GM20431 (cell line): ENCODE measurements at regions not wholly inside any gene's neighbourhood (a gene's known extent, or its start where the extent isn't known, plus 50 kb on each side); places are given as distances from the start of the nearest gene placed in this dataset.
"Not testable (repeated sequence)": the region's sequence is repeated elsewhere in the genome, so short reads cannot be mapped to it uniquely, and the experiment has no call there.

Source experiments
- in situ Hi-C: fragments of 300-500 bp; cut with MseI, MboI; formaldehyde crosslinking; loops from one replicate; pipeline ENCODE4 v1.15.0; 2020; ENCODE audit warnings: low sequenced_read_pairs; ENCODE audit not compliant: unreplicated experiment

DNA sequence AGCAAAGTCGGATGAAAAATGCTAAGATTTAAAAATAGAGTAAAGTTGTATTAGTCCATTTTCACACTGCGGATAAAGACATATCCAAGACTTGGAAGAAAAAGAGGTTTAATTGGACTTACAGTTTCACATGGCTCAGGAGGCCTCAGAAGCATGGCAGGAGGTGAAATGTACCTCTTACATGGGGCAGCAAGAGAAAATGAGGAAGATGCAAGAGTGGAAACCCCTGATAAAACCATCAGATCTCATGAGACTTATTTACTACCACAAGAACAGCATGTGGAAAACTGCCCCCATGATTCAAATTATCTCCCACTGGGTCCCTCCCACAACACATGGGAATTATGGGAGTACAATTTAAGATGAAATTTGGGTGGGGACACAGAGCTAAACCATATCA is 391.7 kb downstream of the PTPRC start:
- in situ Hi-C loops, result not testable (repeated sequence)

DNA sequence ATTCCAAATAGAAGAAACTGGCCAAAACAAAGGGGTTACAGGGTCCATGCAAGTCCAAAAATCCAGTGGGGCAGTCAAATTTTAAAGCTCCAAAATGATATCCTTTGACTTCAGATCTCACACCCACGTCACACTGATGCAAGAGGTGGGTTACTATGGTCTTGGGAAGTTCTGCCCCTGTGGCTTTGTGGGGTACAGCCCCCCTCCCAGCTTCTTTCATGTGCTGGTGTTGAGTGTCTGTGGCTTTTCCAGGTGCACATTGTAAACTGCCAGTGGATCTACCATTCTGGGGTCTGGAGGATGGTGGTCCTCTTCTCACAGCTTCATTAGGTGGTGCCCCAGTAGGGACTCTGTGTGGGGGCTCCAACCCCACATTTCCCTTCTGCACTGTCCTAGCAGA is 392.3 kb downstream of the PTPRC start:
- in situ Hi-C loops, result not testable (repeated sequence)

DNA sequence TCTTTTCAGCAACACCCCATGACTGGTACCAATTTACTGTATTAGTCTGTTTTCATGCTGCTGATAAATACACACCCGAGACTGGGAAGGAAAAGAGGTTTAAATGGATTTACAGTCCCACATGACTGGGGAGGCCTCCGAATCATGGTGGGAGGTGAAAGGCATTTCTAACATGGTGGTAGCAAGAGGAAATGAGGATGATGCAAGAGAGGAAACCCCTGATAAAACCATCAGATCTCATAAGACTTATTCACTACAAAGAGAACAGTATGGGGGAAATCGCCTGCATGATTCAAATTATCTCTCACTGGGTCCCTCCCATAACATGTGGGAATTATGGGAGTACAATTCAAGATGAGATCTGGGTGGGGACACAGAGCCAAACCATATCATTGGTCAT is 393.6 kb downstream of the PTPRC start:
- in situ Hi-C loops, result not testable (repeated sequence)

DNA sequence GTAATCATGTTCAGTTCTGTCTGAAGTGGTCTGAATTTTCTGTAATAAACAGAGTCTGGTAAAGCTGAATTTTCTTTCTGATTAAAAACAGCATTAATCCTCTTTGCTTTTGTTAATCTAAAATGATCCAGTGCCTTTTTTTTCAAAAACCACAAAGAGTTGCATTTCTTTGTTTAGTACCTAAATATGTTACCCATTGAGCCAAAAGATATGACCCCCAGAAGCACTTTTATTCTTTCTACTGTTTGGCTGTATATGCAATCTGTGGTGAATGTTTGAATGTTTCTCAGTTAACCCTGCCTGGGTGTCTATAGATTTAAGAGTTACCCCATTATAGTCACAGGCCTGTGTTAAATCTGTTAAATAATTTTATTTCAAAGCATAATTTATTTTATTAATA is 394.8 kb downstream of the PTPRC start:
- in situ Hi-C loops, result no loop called here

DNA sequence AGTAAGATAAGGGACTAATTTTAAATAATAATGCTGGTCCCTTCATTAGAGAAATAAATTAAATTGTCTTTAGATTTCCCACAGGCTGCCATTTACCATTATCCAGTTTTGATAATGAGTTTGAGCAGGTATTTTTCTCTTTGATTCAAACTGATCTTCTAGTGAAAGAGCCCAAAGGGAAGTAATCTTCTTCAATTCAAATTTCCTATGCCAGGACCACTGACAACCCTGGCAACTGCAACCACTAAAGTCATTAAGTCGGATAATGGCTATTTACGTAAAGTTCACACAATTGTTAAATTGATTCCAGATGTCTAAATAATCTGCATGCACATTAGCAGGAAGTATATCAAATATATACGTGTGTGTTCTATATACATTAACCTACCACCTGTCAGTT is 399.3 kb downstream of the PTPRC start:
- in situ Hi-C loops, result no loop called here

DNA sequence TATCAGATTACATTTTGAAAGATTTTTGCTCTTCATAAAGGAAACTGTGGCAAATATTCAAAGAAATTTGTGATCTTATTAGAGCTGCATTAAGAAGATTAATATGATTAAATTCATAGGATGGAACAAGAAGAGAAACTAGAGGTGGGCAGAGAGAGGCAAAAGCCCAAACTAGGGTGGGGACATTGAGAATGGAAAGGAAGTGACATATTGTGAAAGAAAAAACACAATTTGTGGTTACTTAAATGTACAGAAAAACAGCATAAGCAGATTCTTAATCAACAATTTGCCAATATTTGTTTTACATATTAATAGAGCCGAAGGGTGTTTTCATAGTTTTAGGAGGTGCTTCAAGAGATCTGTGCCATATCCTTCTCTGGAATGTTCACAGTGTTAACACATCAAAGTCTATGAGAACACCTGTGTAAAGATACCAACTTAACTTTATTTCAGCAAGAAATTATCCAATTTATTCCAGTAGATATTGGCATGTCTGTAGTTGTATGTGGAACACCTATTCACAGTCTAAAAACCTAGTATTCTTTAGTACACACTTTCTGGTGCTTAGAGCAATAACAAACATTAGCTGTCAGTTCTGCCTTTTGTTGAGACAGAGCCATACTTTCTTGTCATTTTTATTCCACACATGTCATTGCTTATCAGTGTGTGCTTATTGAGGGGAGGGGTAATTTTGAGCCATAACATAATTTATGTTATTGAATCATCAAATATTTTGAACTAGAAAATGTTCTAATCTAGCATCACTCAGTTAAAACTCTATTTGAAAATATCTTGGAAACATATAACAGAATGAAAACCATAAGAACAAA is 401.5 kb downstream of the PTPRC start:
- in situ Hi-C loops, result no loop called here

DNA sequence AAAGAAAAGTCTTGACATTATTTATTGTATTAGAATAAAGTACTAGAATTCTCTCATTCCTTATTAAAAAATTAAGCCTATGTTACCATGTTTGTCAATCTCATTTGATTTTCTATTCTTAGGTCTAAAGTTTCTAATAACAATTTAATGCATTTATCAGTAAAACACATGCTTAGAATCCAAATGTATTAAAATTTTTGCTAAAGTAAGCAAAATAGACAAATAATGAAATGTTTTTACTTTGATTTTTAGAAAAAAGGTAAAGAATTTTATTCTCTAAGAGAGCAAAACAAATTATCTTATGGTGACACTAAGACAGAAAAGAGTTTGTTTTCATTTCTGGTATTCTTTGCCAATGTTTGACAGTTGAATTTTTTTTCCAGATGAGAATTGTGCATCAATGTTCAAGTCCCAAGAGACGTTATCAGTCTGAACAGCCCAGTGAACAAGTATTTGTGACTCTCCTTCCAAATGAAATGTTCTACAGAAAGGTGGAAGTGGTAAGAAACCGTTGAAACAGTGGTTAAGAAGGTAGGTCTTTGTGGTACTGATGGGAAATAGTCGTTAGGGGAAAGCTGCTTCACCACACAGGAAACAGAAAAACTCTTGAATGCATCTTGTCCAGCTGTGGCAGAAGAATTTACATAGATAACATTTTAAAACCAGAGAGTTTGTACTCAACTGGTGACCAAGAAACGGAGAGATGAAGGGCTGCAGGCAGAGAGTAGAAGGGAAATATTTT is 402.5 kb downstream of the PTPRC start:
- in situ Hi-C loops, result no loop called here

DNA sequence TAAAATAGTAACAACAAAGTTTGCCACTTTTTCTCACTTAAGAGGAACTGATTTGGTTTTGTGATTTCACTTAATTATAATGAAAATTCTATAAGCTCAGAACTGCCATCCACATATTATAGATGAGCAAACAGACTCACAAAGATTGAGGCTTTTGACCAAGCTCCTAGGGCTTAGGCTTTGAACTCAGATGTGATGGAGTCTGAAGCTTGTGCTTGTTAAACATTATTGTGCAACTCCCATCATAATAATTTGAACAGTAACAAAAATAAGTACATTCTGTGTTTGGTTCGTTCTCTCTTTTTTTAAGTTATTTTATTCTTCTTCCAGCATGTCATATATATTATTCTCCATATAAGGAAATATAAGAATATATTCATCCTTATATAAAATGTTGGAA is 403.4 kb downstream of the PTPRC start:
- in situ Hi-C loops, result no loop called here

DNA sequence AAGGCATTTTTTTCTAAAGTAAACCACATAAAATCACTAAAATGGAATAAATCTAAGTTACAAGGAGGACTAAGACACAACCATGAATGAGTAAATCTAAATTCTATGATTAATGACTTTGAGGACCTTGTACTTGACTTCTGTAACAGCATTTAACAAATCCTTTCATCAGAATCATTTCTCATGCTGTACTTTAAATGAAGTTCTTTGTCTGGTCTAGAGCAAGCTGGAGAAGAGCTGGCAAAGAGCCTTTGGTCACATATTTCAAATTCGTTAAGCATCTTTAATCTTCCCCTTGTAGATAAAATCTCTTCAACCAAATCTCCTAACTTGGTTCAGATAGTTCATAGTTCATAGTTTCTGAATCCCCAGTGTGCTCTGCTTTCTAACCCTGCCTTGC is 405.4 kb downstream of the PTPRC start:
- in situ Hi-C loops, result no loop called here

DNA sequence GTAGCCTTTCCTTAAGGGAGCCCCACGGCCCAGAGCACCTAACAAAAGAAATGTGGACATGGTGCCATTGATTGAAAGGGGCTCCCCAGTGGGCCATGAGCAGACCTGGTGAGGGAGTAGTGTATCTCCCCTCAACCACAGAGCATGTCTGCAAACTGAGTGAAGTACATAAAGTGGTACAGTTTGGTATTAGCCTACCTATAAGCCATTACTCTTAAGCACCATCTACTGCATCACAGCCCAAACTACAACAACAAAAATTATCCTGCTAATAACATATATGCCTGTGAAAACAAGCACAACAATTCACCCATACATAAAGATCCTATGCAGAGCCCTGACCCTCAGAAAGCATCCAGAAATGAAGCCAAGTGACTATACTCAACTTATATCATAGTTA is 407.8 kb downstream of the PTPRC start:
- in situ Hi-C loops, result no loop called here

DNA sequence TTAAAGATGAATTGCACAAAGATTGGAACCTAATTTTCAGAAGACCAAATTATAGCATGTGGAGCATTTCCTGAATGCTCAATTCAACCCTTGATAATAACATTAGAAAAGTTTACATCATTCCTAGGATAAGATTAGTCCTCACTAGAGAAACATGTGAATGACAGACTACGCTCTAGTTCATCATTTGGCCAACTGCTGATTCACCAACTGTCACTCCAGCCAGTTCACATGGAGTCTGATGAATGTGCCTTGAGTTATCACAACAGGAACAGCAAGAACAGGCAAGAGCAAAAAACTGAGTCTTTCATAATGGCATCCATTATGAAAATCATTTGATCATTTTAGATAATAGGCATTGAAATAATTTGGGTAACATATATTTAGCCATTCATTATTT is 415.9 kb downstream of the PTPRC start:
- in situ Hi-C loops, result no loop called here

DNA sequence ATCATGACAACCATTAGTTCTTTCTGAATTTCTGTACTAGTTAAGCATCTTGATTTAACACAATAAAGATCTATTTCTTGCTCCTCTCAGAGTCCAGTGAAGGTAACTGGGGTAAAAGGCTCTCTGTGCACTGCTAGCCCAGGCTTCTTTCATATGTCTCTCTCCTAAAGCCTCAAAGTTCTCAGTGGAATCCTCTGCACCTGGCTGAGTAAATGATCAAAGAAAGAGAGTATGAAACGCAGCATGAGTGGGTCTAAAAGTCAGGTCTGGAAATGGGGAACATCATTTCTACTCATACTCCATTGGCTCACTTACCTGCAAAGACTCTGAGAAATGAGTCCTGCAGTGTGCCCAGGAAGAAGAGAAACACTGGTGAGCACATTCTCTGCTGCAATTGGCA is 418.5 kb downstream of the PTPRC start:
- in situ Hi-C loops, result no loop called here

DNA sequence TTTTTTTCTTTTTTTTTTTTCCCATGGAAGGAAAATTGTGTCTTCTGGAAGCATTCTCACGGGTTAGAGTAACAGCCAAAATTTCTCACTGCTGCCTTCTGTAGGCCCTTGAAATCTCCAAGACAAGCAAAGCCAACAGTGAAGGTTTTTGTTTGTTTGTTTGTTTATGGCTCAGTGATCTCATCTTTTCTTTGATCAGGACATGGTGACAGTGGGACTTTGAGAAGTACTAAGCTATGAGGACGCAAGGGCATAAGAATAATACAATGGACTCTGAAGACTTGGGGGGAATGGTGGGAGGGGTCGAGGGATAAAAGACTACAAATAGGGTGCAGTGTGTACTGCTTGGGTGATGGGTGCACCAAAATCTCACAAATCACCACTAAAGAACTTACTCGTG is 419.4 kb downstream of the PTPRC start:
- in situ Hi-C loops, result no loop called here

DNA sequence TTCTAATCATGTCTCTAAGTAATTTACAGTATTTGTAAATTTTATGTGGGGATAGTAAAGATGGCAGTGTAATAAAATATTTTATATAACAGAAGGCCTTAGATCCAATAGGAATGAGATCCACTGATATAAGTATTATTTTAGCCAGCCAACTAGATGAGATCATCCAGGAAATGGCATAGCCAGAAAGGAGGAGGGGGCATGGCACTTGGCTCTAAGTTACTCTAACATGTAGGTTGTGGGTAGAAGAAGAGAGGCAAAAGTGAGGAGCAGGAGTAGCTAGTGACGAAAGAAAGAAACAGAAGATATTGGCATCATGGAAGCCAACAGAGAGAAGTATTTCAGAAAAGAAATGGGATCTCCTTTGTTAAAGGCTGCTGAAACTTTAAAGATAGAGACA is 426.1 kb downstream of the PTPRC start:
- in situ Hi-C loops, result no loop called here

DNA sequence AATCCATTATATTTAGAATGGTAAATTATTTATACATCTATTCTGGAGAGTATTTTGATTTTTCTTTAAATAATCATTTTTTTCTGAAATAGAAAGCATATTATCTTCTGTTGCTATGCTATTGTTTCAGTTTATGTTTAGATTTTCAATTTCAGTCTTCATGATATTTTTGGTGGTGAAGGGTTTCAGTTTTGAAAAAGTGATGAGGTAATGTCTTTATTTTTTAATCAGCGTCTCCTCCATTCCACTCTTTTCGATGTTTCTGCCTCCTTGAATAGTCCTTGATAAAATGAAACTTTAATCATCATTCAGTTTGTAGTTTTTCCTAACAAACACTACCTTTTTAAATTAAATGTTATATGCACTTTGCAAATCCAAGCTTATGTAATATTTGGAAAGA is 428.6 kb downstream of the PTPRC start:
- in situ Hi-C loops, result no loop called here

DNA sequence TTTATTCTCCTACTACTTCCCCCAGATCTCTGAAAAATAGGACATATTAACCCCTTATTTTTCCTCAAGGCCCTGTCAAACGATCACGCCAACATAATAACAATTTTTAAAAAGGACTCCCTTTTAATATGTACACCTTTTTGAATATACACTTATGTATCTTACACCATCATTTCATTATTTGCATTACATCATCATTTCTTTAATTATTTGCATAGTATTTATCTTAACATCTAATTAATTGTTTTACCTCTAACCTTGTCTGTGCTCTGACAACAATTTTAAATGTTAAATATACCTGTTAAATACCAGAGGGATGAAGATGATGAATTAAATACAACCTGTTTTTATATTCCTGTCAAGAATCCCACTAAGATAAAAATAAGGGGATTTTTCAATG is 432.2 kb downstream of the PTPRC start:
- in situ Hi-C loops, result no loop called here

DNA sequence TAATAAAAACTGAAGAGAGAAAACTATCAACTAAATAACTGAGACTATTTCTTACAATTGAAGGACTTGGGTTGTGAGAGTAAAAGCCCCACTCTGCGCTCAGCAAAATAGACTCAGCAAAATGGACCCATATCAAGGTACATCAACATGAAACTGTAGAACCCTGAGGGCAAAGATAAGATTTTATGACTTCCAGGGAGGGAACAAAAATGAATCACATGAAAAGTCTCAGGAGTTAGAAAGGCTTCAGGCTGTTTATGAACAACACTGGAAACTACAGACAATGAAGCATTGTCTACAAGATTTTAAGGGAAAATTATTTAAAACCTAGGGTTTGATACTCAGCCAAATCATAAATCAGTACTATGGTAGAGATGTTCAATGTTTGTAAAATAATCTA is 434.3 kb downstream of the PTPRC start:
- in situ Hi-C loops, result no loop called here

DNA sequence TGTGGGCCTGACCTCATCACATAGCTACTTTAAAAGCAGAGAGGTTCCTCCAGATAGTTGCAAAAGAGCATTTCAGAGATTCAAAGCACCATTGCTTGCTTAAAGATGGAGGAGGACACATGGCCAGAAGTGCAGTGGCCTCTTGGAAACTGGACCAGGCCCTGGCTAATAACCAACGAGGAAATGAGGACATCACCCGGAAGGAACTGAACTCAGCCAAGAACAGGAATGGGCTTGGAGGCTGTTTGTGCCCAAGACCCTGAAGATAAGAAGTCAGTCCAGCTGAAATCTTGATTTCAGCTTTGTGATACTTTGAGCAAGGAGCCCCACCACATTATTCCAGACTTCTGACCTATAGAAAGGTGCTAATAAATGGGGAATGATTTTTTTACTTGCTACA is 437.0 kb downstream of the PTPRC start:
- in situ Hi-C loops, result no loop called here

DNA sequence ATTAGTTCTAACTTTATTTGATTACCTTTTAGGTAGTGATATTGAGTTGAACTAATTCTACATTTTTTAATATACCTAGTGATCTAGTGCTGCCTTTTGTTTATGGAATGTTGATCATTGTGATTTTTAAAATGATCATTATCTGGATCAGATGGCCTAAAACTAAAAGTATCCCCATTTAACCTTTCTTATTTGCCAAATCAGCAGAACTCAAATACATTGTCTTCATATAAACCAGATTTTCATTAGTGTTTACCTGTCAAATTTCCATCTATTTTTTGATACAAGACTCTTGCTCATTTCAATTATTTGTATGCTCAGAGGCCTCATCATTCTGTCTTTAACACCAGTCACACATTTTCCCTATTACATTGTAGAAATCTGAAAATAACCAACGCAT is 441.2 kb downstream of the PTPRC start:
- in situ Hi-C loops, result no loop called here

DNA sequence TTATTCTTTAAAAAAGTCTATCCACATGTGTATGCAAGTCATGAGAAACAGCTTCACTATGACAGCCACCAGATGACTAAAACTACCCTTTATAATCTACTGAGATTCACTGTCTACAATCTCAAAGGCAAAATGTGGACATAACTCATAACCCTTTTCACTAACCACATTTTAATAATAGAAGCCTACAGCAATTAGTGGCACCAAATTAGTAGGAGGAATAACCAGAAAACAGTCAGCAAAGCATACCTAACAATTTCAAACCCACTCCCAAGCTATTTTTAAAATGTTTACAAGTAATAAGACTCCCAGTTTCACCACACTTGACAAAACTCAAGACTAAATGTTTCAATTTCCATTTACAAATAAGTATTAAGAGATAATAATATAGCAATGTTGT is 442.9 kb downstream of the PTPRC start:
- in situ Hi-C loops, result no loop called here

DNA sequence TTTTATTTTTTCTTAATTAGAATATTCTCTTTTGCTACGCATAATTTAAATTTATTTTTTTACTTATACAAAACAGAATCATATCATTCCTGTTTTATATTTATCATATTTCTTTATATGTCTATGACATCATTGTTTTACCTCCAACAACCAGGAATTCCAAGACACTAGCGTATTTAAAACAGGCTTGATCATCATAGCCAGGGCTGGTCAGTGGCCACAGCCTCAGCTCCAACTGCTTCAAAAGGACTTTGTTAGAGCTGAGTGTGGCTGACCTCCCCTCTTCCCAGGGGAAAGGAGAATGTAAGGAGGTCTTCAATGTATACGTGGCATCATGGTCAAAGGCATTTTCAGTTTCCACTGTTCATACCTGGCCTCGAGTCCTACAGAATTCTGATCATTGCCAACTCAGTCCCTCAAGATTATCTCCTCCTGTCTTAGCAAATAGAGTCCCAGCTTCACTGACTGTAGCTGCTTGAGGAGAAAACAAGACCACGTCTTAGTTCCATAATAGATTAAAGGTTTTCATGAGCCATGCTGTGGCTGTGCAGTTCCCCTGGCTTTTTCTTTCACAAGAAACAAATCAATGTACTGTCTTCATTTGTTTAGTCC is 444.0 kb downstream of the PTPRC start:
- in situ Hi-C loops, result no loop called here
